Renal cortical epithelial cell (primary cell): ENCODE measurements at regions not wholly inside any gene's neighbourhood (a gene's known extent, or its start where the extent isn't known, plus 50 kb on each side); places are given as distances from the start of the nearest gene placed in this dataset.

Experiments used
- DNase-seq: peaks from one replicate; pipeline ENCODE4 v3.0.0-alpha.2; 2011; ENCODE audit warnings: low read depth

GRCh38 chr22:48244388-48245195 is 1482.1 kb downstream of the TBC1D22A start:
- no peak for DNase-seq

- no peak for DNase-seq
Measured at GRCh38 chr22:48242461-48242864, 1480.0 kb downstream of the TBC1D22A start.

- DNase-seq, result no peak
Measured at GRCh38 chr22:48241658-48242057, 1479.2 kb downstream of the TBC1D22A start.

GRCh38 chr22:48240935-48241230 is 1478.4 kb downstream of the TBC1D22A start:
- no peak for DNase-seq

- no peak for DNase-seq
Measured at GRCh38 chr22:48240148-48240934, 1477.9 kb downstream of the TBC1D22A start.

- no peak for DNase-seq
Measured at GRCh38 chr22:48239461-48240147, 1477.2 kb downstream of the TBC1D22A start.

GRCh38 chr22:48238966-48239365 is 1476.5 kb downstream of the TBC1D22A start:
- no peak for DNase-seq

GRCh38 chr22:48238284-48238915 is 1476.0 kb downstream of the TBC1D22A start:
- no peak for DNase-seq

GRCh38 chr22:48237466-48238283 is 1475.2 kb downstream of the TBC1D22A start:
- no peak for DNase-seq

- DNase-seq, result no peak
Measured at GRCh38 chr22:48236261-48236660, 1473.8 kb downstream of the TBC1D22A start.

GRCh38 chr22:48235744-48236143 is 1473.3 kb downstream of the TBC1D22A start:
- DNase-seq, result no peak

- DNase-seq, result no peak
Measured at GRCh38 chr22:48234011-48234410, 1471.6 kb downstream of the TBC1D22A start.

GRCh38 chr22:48233586-48233985 is 1471.1 kb downstream of the TBC1D22A start:
- DNase-seq, result no peak

- no peak for DNase-seq
Measured at GRCh38 chr22:48228468-48228867, 1466.0 kb downstream of the TBC1D22A start.

- DNase-seq, result no peak
Measured at GRCh38 chr22:48227341-48228018, 1465.0 kb downstream of the TBC1D22A start.

GRCh38 chr22:48226026-48227013 is 1463.9 kb downstream of the TBC1D22A start:
- no peak for DNase-seq

- no peak for DNase-seq
Measured at GRCh38 chr22:48224332-48224731, 1461.9 kb downstream of the TBC1D22A start.

GRCh38 chr22:48223488-48224190 is 1461.2 kb downstream of the TBC1D22A start:
- no peak for DNase-seq
